ENCODE measurements at regions not wholly inside any gene's neighbourhood (a gene's known extent, or its start where the extent isn't known, plus 50 kb on each side); places are given as distances from the start of the nearest gene placed in this dataset.
"Not testable (repeated sequence)": the region's sequence is repeated elsewhere in the genome, so short reads cannot be mapped to it uniquely, and the experiment has no call there.

DNA sequence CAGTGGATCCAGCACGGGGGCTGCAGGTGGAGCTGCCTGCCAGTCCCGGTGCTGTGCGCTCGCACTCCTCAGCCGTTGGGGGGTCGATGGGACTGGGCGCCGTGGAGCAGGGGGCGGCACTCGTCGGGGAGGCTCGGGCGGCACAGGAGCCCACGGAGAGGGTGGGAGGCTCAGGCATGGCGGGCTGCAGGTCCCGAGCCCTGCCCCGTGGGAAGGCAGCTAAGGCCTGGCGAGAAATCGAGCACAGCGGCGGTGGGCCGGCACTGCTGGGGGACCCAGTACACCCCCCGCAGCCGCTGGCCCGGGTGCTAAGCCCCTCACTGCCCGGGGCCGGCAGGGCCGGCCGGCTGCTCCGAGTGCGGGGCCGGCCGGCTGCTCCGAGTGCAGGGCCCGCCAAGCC, 52.3 kb upstream of the MARK1 start:
- not testable (repeated sequence) for DNase-seq

- not testable (repeated sequence) for DNase-seq
Observed at GRCh38 chr1:220475141-220475540, 52.8 kb upstream of the MARK1 start.

DNA sequence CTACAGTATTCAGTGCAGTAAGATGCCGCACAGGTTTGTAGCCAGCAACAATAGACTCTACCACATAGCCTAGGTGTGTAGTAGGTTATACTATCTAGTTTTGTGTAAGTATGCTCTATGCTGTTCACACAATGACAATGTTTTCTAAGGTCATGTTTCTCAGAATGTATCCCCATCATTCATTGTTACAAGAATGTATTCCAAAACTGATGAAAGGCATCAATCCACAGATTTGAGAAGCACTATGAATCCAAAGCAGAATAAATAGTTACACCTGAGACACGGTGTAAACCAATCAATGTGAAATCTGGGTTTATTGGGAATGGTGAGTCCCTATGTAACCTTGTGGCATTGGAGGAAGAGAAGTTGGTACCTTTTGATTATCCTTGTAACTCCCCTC, 54.5 kb upstream of the MARK1 start:
- no peak for DNase-seq

DNA sequence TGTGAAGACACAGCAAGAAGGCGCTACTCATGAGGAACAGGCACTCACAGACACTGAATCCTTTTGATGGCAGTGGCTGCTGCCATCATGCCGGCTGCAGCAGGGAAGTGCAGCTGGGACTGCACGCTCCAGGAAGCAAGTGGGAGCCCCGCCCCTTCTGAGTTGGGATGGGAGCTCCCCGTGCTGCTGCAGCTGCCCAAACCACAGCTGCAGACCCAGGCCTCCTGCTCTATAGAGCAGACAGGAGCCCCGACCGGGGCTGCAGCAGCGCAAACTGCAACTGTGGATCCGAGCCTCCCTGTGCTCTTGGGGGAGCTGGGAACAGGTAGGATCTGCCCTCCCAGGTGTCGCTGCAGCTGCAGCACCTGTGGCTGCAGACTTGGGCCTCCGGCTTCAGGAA, 65.2 kb upstream of the MARK1 start:
- DNase-seq = no peak

GRCh38 chr1:220458936-220459335, 69.0 kb upstream of the MARK1 start:
- DNase-seq = no peak

DNA sequence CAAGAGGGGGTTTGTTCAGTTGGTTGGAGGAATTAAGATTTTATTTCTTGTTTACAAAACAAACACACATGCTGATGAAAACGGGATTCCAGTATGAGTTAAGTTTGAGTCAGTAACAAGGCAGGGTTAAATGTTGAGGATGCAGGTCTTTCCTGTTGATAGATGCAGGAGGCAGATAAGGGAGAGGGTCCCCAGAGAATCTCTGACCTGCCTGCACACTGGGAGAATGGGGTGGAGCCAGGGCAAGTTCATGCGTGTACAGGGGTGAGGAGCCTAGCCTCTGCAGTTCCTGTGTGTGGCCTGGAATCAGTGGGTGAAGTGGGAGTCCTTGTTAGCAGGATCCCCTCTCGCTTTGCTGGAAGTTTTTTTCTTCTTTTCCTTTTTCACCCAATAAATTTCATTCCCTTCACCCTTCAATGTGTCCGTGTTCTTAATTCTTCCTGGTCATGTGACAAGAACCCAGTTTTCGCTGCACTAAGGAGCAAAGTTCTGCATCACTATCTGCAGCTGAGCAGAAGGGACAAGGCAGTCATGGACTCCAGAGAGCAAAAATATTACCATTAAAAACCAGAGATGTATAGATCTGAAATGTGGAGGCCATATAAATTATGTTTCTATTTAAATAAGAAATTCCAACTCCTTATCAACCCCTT, 69.9 kb upstream of the MARK1 start:
- DNase-seq = no peak

GRCh38 chr1:220455559-220455958, 72.4 kb upstream of the MARK1 start:
- DNase-seq = no peak

GRCh38 chr1:220454155-220454777, 73.7 kb upstream of the MARK1 start:
- DNase-seq = no peak

DNA sequence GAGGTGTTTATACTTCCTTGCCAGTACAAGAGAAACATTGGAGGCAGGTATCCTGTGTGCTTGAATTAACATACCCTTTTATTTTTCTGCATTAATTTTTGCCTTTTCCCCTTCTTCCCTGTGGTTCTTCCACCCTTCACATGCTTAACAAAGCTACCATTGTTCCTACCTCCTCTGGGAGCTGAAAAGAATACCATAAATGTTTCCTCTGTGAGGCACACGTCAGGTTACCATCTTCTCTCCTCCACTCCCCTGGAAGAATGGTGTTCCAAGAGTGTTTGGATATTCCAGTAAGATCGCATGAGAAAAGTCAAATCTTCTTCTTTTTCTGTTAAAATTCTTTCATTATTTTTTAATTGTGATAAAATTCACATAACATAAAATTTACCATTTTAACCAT, 74.6 kb upstream of the MARK1 start:
- DNase-seq = no peak

- DNase-seq = no peak
Observed at GRCh38 chr1:220451532-220451931, 76.4 kb upstream of the MARK1 start.

- no peak for DNase-seq
Observed at GRCh38 chr1:220450927-220451326, 77.0 kb upstream of the MARK1 start.

- no peak for DNase-seq
Observed at GRCh38 chr1:220448217-220448616, 79.7 kb upstream of the MARK1 start.

GRCh38 chr1:220444586-220444985, 83.3 kb upstream of the MARK1 start:
- not testable (repeated sequence) for DNase-seq

- DNase-seq = no peak
Observed at GRCh38 chr1:220441211-220441610, 86.7 kb upstream of the MARK1 start.

DNA sequence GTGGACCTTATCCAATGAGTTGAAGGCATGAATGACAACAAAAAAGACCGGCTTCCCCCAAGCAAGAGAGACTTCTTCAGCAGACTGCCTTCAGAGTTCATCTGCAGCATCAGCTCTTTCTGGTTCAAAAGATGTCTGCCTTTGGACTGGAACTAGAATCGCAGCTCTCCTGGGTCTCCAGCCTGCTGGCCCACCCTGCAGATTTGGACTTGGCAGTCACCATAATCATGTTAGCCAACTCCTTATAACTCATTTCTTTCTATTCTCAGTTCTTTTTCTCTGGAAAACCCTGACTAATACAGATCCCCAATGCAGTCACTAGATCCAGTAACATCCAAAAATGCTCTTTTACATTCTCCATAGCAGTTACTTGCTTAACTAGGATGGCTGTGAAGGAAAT, 89.2 kb upstream of the MARK1 start:
- no peak for DNase-seq

- no peak for DNase-seq
Observed at GRCh38 chr1:220432408-220432807, 95.5 kb upstream of the MARK1 start.

DNA sequence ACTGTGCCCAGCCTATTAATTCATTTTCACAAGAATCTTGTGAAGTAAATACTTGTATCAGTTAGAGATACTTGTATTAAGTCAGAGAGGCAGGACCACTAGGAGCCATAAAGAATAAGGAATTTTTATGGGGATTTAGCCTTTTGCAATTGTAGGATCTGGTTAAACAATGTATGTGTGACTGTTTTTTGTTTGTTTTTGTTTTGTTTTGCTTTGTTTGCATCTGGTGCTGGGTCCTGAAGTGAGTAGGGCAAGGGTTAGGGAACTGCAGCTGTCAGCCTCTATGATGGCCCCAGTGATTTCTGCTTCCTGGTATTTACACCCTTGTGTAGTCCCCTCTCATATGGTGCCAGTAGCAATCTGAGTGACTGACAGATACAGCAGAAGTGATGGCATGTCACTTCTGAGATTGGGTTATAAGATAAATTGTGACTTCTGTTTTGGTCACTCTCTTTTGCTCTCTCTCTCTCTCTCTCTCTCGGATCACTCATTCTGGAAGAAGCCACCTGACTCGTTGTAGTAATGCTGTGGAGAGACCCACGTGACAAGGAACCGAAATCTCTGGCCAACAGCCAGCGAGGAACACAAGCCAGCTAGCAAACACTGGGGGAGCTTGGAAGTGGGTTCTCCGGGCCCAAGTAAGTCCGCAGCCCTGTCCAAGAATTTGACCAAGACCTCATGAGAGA, 96.2 kb upstream of the MARK1 start:
- DNase-seq = no peak

- DNase-seq = no peak
Observed at GRCh38 chr1:220430586-220430985, 97.3 kb upstream of the MARK1 start.

GRCh38 chr1:220430059-220430458, 97.9 kb upstream of the MARK1 start:
- DNase-seq = no peak

DNA sequence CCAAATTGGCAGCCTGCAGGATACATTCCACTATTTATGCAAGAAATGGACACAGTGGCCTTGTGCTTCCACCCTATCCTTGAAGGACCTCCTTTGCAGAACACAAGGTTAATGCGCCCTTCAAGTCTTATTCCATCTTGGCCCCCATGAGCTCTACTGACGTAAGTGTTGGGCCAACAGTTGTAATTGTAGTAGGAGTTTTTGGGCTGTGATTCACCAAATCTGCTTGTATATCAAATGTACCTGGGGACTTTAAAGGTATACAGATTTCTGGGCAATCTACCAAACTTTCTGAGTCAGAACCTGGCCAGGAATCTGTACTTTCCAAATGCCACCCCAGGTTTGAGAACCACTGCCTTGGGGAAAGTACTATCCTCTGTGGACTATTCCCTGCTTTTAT, 100.9 kb upstream of the MARK1 start:
- no peak for DNase-seq

GRCh38 chr1:220425852-220426251, 102.1 kb upstream of the MARK1 start:
- DNase-seq = no peak

- DNase-seq = no peak
Observed at GRCh38 chr1:220421508-220421907, 106.4 kb upstream of the MARK1 start.

DNA sequence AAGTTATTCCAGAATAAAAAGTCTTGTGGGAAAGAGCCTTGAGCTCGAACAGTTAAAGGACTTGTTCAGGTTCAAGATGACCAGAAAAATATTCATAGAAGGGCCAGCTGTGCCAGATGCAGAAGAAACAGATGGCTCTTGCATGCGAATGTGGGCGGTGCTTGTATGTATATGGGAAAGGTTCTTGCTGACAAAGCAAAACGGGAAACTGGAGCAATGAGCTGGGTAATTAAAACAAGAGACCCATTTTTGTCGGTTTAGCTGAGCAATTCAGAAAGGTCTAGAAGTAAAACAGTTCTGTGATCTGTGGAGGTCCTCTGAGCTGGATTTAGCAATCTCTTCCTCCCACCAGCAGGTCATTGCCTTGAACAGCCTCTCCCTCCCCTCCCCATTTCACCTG, 107.2 kb upstream of the MARK1 start:
- DNase-seq = no peak

- DNase-seq = not testable (repeated sequence)
Observed at GRCh38 chr1:220412382-220412781, 115.6 kb upstream of the MARK1 start.

GRCh38 chr1:220410611-220411010, 117.3 kb upstream of the MARK1 start:
- DNase-seq = no peak

Data from NCI-H187 treated with DMSO at 0.1 percent for 48 hours (cell line).